MM.1S (cell line): ENCODE measurements at regions not wholly inside any gene's neighbourhood (a gene's known extent, or its start where the extent isn't known, plus 50 kb on each side); places are given as distances from the start of the nearest gene placed in this dataset.

Experiments used
- DNase-seq: peaks from one replicate; pipeline ENCODE4 v3.0.0-alpha.2; 2015
- H2AFZ ChIP-seq: fragments of 300-600 bp; sonication (generic); 2 replicates; pipeline ENCODE4 v1.6.0; 2016; ENCODE audit warnings: antibody characterized with exemption, low read length
- H3F3A ChIP-seq: fragments of 300-600 bp; sonication (generic); 2 replicates; pipeline ENCODE4 v1.6.1; 2016; ENCODE audit warnings: mild to moderate bottlenecking, antibody characterized with exemption, low read length, moderate library complexity, mixed read lengths; ENCODE audit not compliant: insufficient read depth
- H3K27ac ChIP-seq: fragments of 300-600 bp; sonication (generic); 2 replicates; pipeline ENCODE4 v1.5.1; 2016; ENCODE audit warnings: mild to moderate bottlenecking, low read length
- H3K27me3 ChIP-seq: fragments of 300-600 bp; sonication (generic); replicated peaks from 2 replicates; pipeline ENCODE4 v1.6.0; 2016; ENCODE audit warnings: low read length; ENCODE audit not compliant: insufficient read depth
- H3K36me3 ChIP-seq: fragments of 300-600 bp; sonication (generic); replicated peaks from 2 replicates; pipeline ENCODE4 v1.6.1; 2016; ENCODE audit warnings: mild to moderate bottlenecking, low read length, mixed read lengths; ENCODE audit not compliant: insufficient read depth
- H3K4me1 ChIP-seq: fragments of 300-600 bp; sonication (generic); 2 replicates; pipeline ENCODE4 v1.6.1; 2016; ENCODE audit warnings: low read length, mixed read lengths
- H3K4me2 ChIP-seq: fragments of 300-600 bp; sonication (generic); 2 replicates; pipeline ENCODE4 v1.6.0; 2016; ENCODE audit warnings: low read depth, low read length
- H3K4me3 ChIP-seq: fragments of 300-600 bp; sonication (generic); 2 replicates; pipeline ENCODE4 v1.5.1; 2016; ENCODE audit warnings: low read length, mixed read lengths
- H3K79me2 ChIP-seq: fragments of 300-600 bp; sonication (generic); 2 replicates; pipeline ENCODE4 v1.6.1; 2016; ENCODE audit warnings: mixed run types, low read length, mixed read lengths
- H3K9ac ChIP-seq: fragments of 300-600 bp; sonication (generic); 2 replicates; pipeline ENCODE4 v1.6.1; 2016; ENCODE audit warnings: low read length, mixed read lengths
- H3K9me2 ChIP-seq: fragments of 300-600 bp; sonication (generic); replicated peaks from 2 replicates; pipeline ENCODE4 v1.6.1; 2016; ENCODE audit warnings: mild to moderate bottlenecking, low read length, mixed read lengths; ENCODE audit not compliant: insufficient read depth
- H3K9me3 ChIP-seq: fragments of 300-600 bp; sonication (generic); replicated peaks from 2 replicates; pipeline ENCODE4 v1.6.1; 2016; ENCODE audit warnings: mild to moderate bottlenecking, low read length, mixed read lengths; ENCODE audit not compliant: insufficient read depth
- H4K20me1 ChIP-seq: fragments of 300-600 bp; sonication (generic); 2 replicates; pipeline ENCODE4 v1.6.1; 2016; ENCODE audit warnings: mild to moderate bottlenecking, low read length, moderate library complexity, mixed read lengths; ENCODE audit not compliant: insufficient read depth
- CTCF ChIP-seq: fragments of 300-600 bp; sonication (generic); IDR thresholded peaks from 2 replicates; pipeline ENCODE4 v1.5.1; 2016; ENCODE audit warnings: antibody characterized with exemption, low read length, mixed read lengths
- EZH2 ChIP-seq: fragments of 300-600 bp; sonication (generic); optimal IDR thresholded peaks from 2 replicates; pipeline ENCODE3; 2017; ENCODE audit warnings: low read depth, mild to moderate bottlenecking, antibody characterized with exemption, low read length, mixed read lengths
- EZH2phosphoT487 ChIP-seq: fragments of 300-600 bp; sonication (generic); IDR thresholded peaks from 2 replicates; pipeline ENCODE4 v1.6.1; 2018; ENCODE audit warnings: antibody characterized with exemption, low read length

GRCh38 chr10:121089434-121089833 is 238.3 kb downstream of the WDR11 start:
- Histone ChIP-seq H3K36me3 (no peaks in the 10 kb centered on the region), H3F3A (no peaks in the 10 kb centered on the region), H3K9me2 (no peaks in the 10 kb centered on the region), H2AFZ (no peak overlapping the region), H3K4me1 (no peaks in the 10 kb centered on the region), H4K20me1 (no peaks in the 10 kb centered on the region), H3K27me3 (no peaks in the 10 kb centered on the region), H3K9me3 (no peaks in the 10 kb centered on the region), H3K4me3 (no peak overlapping the region), H3K4me2 (no peak overlapping the region), H3K9ac (no peak overlapping the region), H3K79me2 (no peaks in the 10 kb centered on the region), H3K27ac (no peak overlapping the region)
- DNase-seq, result no peak
- TF ChIP-seq EZH2 (no peak), EZH2phosphoT487 (no peak), CTCF (no peak)

GRCh38 chr10:121091961-121092719 is 241.0 kb downstream of the WDR11 start:
- no peak for TF ChIP-seq EZH2
- no peak for TF ChIP-seq EZH2phosphoT487
- TF ChIP-seq CTCF, result no peak
- no peaks in the 10 kb centered on the region for H3K79me2 ChIP-seq
- H3K9me2 ChIP-seq, result no peaks in the 10 kb centered on the region
- H3K36me3 ChIP-seq, result no peaks in the 10 kb centered on the region
- H3K4me1 ChIP-seq, result no peaks in the 10 kb centered on the region
- no peak overlapping the region for H3K27ac ChIP-seq
- no peak overlapping the region for H3K9ac ChIP-seq
- H2AFZ ChIP-seq, result no peak overlapping the region
- H3K27me3 ChIP-seq, result no peaks in the 10 kb centered on the region
- H3K4me3 ChIP-seq, result no peak overlapping the region
- DNase-seq, result no peak
- no peaks in the 10 kb centered on the region for H4K20me1 ChIP-seq
- H3K9me3 ChIP-seq, result no peaks in the 10 kb centered on the region
- no peaks in the 10 kb centered on the region for H3F3A ChIP-seq
- H3K4me2 ChIP-seq, result no peak overlapping the region

GRCh38 chr10:121092720-121093095 is 241.5 kb downstream of the WDR11 start:
- H2AFZ ChIP-seq, result no peak overlapping the region
- H3K4me2 ChIP-seq, result no peak overlapping the region
- no peak overlapping the region for H3K27ac ChIP-seq
- H3K4me1 ChIP-seq, result no peaks in the 10 kb centered on the region
- H3K27me3 ChIP-seq, result no peaks in the 10 kb centered on the region
- no peaks in the 10 kb centered on the region for H4K20me1 ChIP-seq
- DNase-seq, result no peak
- H3K79me2 ChIP-seq, result no peaks in the 10 kb centered on the region
- H3K9me3 ChIP-seq, result no peaks in the 10 kb centered on the region
- H3K9me2 ChIP-seq, result no peaks in the 10 kb centered on the region
- no peaks in the 10 kb centered on the region for H3K36me3 ChIP-seq
- H3K9ac ChIP-seq, result no peak overlapping the region
- no peak overlapping the region for H3K4me3 ChIP-seq
- TF ChIP-seq CTCF (no peak), EZH2phosphoT487 (no peak), EZH2 (no peak)
- H3F3A ChIP-seq, result no peaks in the 10 kb centered on the region
